Gastroesophageal sphincter (tissue), 4 donors: ENCODE measurements at regions not wholly inside any gene's neighbourhood (a gene's known extent, or its start where the extent isn't known, plus 50 kb on each side); places are given as distances from the start of the nearest gene placed in this dataset.

Experiments used
- ATAC-seq: fragments of 150-250 bp; one replicate; pipeline ENCODE4 v1.9.1; 2016; ENCODE audit warnings: mild to moderate bottlenecking, moderate library complexity
- H3K27ac ChIP-seq, 4 donors: fragments of 200-600 bp; sonication (generic) in 3 of 4; 1 replicate in 3 of 4; 2 replicates in 1 of 4; pipeline ENCODE4 v1.5.1; 2016 to 2019
- H3K27me3 ChIP-seq: fragments of 200-600 bp; sonication (generic); one replicate; pipeline ENCODE4 v1.5.1; 2019
- H3K36me3 ChIP-seq, 2 donors: fragments of 200-600 bp; sonication (generic); one replicate each; pipeline ENCODE4 v1.5.1; 2019; ENCODE audit warnings: control low read depth in 1 of 2
- H3K4me1 ChIP-seq, 3 donors: fragments of 200-600 bp; sonication (generic); 1 replicate in 2 of 3; 2 replicates in 1 of 3; pipeline ENCODE4 v1.5.1; 2016 to 2019; ENCODE audit warnings: control low read depth in 2 of 3
- H3K4me3 ChIP-seq, 2 donors: fragments of 200-600 bp; sonication (generic); one replicate each; pipeline ENCODE4 v1.5.1; 2019; ENCODE audit warnings: mild to moderate bottlenecking in 1 of 2, moderate library complexity in 1 of 2
- H3K9me3 ChIP-seq, 3 donors: fragments of 200-600 bp; sonication (generic); one replicate each; pipeline ENCODE4 v1.5.1; 2017 to 2019; ENCODE audit warnings: control low read depth in 2 of 3
- CTCF ChIP-seq, 4 experiments: fragments of 200-600 bp in 2 of 4; fragments of 450-650 bp in 2 of 4; sonication (generic) in 1 of 4; IDR thresholded peaks; one replicate each; pipeline ENCODE4 v1.5.1; 2017 to 2019; ENCODE audit warnings: antibody characterized with exemption in 4 of 4, mild to moderate bottlenecking in 2 of 4, moderate library complexity in 2 of 4
- EP300 ChIP-seq: sonication (generic); formaldehyde crosslinking; IDR thresholded peaks from one replicate; pipeline ENCODE4 v1.6.1; 2017; ENCODE audit warnings: antibody characterized with exemption, mild to moderate bottlenecking
- POLR2A ChIP-seq, 2 donors: fragments of 450-650 bp; IDR thresholded peaks; one replicate each; pipeline ENCODE4 v1.6.1; 2017; ENCODE audit warnings: antibody characterized with exemption in 2 of 2, mild to moderate bottlenecking in 2 of 2, moderate library complexity in 1 of 2
- POLR2AphosphoS5 ChIP-seq: sonication (generic); formaldehyde crosslinking; IDR thresholded peaks from one replicate; pipeline ENCODE4 v1.6.1; 2017; ENCODE audit warnings: antibody characterized with exemption
- WGBS, 2 donors: methylation state at CpG; one replicate each; pipeline ENCODE4 v1.1.5; 2018; ENCODE audit warnings: low coverage in 1 of 2; 5-methylcytosine and 5-hydroxymethylcytosine counted together

DNA sequence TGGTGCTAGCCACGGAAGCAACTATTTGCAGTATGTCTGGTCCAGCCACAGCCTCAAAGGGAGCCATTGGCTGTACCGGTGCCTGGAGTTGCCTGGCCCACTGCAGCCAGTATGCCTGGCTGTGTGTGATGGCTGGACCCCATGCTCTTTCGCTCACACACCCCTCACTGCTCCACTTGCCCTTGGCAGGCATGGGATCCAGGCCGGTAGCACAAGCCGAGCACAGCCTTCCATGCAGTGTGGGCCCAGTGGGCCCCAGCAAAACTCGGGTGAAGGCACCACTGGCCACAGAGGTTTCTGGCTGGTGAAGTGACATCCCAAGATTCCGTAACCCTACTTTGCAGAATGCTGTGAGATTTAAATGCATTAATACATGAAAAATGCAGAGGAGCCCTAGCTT, 665.8 kb downstream of the PLPP3 start:
- WGBS, 2 donors = 94 to 100% methylated on average over 3 to 4 of the region's 7 CpGs
- Histone ChIP-seq H3K27ac (no peak overlapping the region), H3K9me3 (no peaks in the 10 kb centered on the region), H3K36me3 (no peaks in the 10 kb centered on the region), H3K4me3 (no peak overlapping the region), H3K27me3 (no peaks in the 10 kb centered on the region), H3K4me1 (peaks cover 0 to 11% (median 4%) of the 10 kb centered on the region in 3 donors)
- TF ChIP-seq EP300 = no peak
- TF ChIP-seq POLR2A (IDR thresholded peaks at IDR 0.05) = no peak
- TF ChIP-seq CTCF (IDR thresholded peaks at IDR 0.05) = no peak
- no peak for TF ChIP-seq POLR2AphosphoS5
- ATAC-seq = no peak

DNA sequence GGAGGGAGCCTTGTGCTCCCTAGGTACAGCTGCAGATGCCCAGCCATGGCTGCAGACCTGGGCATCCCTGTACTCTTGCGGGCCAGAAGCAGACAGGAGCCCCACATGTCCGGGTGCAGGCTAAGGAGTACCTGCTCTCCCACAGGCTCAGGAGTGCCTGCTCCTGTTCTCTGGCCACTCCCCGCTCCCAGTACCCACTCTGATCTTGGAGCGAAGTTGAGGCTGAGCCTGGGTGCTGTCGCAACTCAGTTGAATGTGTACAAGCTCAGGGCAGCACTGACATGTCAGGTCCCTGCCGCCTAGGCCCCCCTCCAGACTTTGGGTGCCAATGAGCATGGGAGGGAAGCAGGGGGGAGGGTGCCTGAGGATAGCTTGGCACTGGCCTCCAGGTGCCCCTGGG, 666.9 kb downstream of the PLPP3 start:
- ATAC-seq = no peak
- TF ChIP-seq EP300 = no peak
- no peak for TF ChIP-seq CTCF (IDR thresholded peaks at IDR 0.05)
- no peak for TF ChIP-seq POLR2A (IDR thresholded peaks at IDR 0.05)
- TF ChIP-seq POLR2AphosphoS5 = no peak
- H3K27me3 ChIP-seq = no peaks in the 10 kb centered on the region
- no peaks in the 10 kb centered on the region for H3K36me3 ChIP-seq
- WGBS, 2 donors = 100% methylated on average over 1 of the region's 6 CpGs; no CpG with 5 or more reads in 1 of the 2 donors
- H3K4me1 ChIP-seq = peaks cover 0 to 11% (median 4%) of the 10 kb centered on the region in 3 donors
- no peak overlapping the region for H3K4me3 ChIP-seq
- no peaks in the 10 kb centered on the region for H3K9me3 ChIP-seq
- H3K27ac ChIP-seq = no peak overlapping the region

DNA sequence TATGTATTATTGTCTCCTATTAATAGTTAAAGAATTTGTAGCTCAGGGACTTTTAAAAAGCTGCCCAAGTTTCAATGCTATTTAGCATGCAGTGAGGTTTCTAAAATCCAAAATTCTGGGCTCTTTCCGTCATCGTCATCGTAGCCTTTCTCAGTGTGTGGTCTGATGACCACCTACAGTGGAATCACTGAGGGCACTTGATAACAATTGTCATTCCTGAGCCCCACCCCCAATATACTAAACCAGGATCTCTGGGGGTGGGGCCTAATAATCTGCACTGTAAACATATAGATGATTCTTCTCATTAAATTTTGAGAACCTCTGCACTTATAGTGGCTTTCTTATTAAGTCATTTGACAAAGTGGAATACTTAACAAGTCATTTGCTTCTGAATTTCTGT, 674.8 kb downstream of the PLPP3 start:
- Histone ChIP-seq H3K36me3 (no peaks in the 10 kb centered on the region), H3K27ac (no peak overlapping the region), H3K4me3 (no peak overlapping the region), H3K9me3 (no peaks in the 10 kb centered on the region), H3K27me3 (no peaks in the 10 kb centered on the region), H3K4me1 (no peaks in the 10 kb centered on the region)
- WGBS, 2 donors = 97 to 98% methylated on average over 3 of the region's 3 CpGs
- ATAC-seq = no peak
- no peak for TF ChIP-seq EP300
- no peak for TF ChIP-seq CTCF (IDR thresholded peaks at IDR 0.05)
- no peak for TF ChIP-seq POLR2AphosphoS5

- no peak overlapping the region for H3K27ac ChIP-seq
- no peaks in the 10 kb centered on the region for H3K4me1 ChIP-seq
- no peak overlapping the region for H3K4me3 ChIP-seq
- peaks cover 0 to 11% (median 0%) of the 10 kb centered on the region in 3 donors for H3K9me3 ChIP-seq
- no peaks in the 10 kb centered on the region for H3K27me3 ChIP-seq
- TF ChIP-seq EP300 (no peak), POLR2AphosphoS5 (no peak), CTCF (IDR thresholded peaks at IDR 0.05) (no peak), POLR2A (IDR thresholded peaks at IDR 0.05) (no peak)
- 74 to 92% methylated on average over 1 of the region's 1 CpG for WGBS, 2 donors
- H3K36me3 ChIP-seq = no peaks in the 10 kb centered on the region
- ATAC-seq = peak; percentile 69
Measured at GRCh38 chr1:55898181-55898580, 681.2 kb downstream of the PLPP3 start.

GRCh38 chr1:55896210-55896609, 681.0 kb upstream of the USP24 start:
- Histone ChIP-seq H3K36me3 (no peaks in the 10 kb centered on the region), H3K9me3 (peaks cover 0 to 21% (median 0%) of the 10 kb centered on the region in 3 donors), H3K27ac (no peak overlapping the region), H3K4me3 (no peak overlapping the region), H3K27me3 (no peaks in the 10 kb centered on the region), H3K4me1 (no peaks in the 10 kb centered on the region)
- TF ChIP-seq CTCF (IDR thresholded peaks at IDR 0.05) (no peak), POLR2A (IDR thresholded peaks at IDR 0.05) (no peak), POLR2AphosphoS5 (no peak), EP300 (no peak)
- 86 to 93% methylated on average over 5 of the region's 5 CpGs for WGBS, 2 donors
- no peak for ATAC-seq
